ENCODE measurements at regions not wholly inside any gene's neighbourhood (a gene's known extent, or its start where the extent isn't known, plus 50 kb on each side); places are given as distances from the start of the nearest gene placed in this dataset.
A peak's percentile ranks its signal among the peaks of the same experiment; 100 is the strongest.

DNA sequence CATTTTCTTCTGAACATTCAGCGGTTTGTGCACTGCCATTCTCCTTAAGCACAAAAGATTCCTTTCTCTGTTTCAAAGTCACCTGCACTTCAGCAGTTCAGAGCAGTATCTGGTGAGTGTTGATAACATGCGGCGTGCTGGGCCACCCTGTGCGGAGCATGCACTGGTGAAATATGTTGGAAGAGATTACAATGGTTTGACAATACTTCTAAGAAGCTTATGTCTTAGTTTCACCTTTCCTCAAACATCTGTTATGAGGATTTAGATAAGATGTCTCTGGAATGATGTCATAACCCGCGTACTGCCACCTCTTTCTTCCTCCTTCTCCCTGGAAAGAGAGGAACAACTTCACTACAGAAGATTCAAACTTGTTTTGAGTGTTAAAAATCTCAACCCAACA is 650.3 kb downstream of the AJAP1 start:
- DNase-seq (ENCODE audit: low read depth in 1 of 2, low spot score in 1 of 2): no peak

DNA sequence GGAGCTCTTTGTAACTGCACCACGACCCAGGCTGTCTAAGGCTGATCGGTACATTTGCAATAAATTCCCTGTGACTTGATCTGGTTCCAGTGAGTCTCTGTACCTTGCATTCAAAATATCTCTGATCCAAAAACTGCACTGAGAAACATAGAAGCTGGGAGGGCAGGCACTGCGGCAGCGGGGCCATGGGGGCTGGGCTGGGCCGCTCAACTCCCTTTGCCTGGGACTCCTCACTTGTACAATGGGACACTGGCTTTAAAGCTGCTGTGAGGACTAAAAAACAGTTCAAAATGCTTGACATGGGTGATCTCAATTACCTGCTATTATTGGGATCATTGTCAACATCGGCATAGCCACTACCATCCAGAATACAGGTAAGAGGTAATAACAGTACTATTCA is 644.0 kb downstream of the AJAP1 start:
- no peak for DNase-seq (ENCODE audit: low read depth in 1 of 2, low spot score in 1 of 2)

DNA sequence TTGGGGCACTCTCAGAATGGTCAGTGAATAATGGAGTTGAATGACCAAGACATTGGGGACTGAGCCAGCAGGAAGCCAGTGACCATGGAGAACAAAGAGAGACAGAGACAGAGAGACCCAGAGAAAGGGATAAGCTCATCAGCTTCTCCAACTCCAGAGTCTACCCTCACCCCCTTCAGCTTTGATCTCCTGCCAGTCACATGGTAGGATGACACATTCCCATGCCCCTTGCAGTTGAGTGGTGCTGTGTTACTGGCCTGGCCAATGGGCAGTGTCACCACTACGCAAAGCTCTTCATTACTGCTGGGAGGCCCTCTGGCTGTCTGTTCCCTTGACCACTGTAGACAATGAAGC is 643.5 kb downstream of the AJAP1 start:
- no peak for DNase-seq (ENCODE audit: low read depth in 1 of 2, low spot score in 1 of 2)

DNA sequence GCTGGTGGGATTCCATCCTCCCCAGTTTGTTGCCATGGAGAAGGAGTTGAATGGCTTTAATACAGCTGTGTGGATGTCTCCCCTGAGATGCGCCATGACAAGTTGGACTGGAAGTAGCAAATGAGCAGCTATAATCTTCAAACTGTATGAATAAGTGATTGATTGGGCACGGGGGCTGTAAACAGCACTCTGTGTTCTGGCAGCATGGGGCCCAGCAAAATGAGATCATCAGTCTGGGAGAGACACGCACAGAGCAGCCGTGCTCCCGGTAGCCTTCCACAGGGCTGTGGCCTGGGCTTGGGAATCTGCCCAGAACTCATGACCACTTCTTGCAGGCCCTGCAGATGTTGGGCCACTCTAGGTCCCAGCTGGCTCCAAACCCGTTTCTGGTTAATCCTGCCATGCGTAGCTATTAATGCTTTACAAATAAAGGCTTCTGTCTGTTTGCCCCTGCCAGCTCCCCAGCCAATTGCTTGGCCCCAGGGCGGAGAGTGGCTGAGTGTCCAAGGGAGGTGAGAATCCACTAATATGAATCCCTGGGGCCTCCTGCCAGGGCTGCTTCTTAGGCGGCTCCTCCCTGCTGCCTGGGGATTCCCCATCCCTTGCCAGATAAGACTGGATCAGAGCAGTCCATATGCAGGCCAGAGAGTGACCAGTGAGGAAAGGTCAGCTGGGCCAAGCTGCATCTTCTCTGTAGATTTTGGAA is 642.9 kb downstream of the AJAP1 start:
- no peak for DNase-seq (ENCODE audit: low read depth in 1 of 2, low spot score in 1 of 2)

DNA sequence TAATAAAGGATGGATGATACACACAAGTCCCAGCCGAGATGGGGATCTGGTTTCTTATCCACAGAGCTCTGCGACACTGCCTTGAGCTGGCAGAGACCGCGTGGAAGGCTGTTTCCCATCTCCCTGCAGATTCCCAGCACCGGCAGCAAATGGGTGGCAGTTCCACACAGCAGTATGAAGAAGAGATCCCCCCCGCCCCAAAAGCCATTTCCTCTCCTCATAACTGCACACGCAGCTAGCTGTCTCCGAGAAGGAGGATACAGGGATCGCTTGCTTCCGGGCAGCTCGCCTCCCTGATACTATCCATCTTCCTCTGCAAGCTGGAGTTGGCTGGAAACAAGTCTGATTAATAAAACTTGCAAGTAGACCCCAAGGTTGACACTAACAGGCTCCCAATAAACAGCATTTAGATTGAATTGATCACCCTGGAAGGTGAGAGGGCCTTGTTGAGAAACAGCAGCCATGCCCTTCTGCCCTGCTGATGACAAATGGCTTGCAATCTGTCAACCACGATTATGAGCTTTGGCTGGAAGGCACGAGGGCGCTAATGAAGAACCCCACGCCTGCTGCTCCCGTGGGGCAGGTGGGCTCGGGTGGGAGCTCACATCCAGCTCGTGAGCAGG is 642.3 kb downstream of the AJAP1 start:
- DNase-seq (ENCODE audit: low read depth in 1 of 2, low spot score in 1 of 2): no peak

DNA sequence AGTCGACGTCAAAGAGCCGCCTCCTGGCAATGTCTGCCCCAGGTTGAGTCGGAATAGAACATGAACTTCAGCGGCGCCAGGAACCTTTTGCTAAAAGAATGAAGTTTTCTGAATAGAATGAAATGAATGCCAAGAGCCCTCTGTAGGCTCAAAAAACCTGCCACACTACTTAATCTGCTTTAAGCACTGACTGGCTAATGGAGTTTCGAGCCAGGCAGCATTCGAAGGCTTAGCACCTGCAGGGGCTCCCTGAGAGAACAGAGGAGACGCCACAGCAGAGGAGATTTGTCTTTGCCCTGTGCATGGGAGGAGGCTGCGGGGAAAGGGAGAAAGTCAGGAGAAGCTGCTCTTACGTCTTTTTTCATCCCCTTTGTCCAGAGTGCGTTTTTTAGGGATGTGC is 641.7 kb downstream of the AJAP1 start:
- no peak for DNase-seq (ENCODE audit: low read depth in 1 of 2, low spot score in 1 of 2)

DNA sequence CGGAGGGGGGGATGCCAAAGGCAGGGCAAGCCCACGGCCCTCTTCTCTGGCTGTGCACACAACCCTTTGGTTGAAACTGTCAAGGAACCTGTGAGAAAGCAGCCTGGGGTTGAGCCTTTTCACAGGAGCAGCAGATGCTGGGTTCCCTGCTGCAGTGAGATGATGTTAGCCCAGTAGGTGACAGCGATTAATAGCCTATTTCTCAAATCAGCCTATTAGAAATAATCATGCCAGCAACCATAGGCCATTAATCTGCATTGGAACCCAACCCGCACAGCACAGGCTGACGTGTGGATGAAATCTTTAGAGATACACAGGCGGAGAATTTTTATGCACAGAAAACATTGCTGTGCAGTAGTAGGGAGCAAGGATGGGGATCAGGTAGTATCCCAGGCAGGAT is 637.5 kb downstream of the AJAP1 start:
- no peak for DNase-seq (ENCODE audit: low read depth in 1 of 2, low spot score in 1 of 2)

DNA sequence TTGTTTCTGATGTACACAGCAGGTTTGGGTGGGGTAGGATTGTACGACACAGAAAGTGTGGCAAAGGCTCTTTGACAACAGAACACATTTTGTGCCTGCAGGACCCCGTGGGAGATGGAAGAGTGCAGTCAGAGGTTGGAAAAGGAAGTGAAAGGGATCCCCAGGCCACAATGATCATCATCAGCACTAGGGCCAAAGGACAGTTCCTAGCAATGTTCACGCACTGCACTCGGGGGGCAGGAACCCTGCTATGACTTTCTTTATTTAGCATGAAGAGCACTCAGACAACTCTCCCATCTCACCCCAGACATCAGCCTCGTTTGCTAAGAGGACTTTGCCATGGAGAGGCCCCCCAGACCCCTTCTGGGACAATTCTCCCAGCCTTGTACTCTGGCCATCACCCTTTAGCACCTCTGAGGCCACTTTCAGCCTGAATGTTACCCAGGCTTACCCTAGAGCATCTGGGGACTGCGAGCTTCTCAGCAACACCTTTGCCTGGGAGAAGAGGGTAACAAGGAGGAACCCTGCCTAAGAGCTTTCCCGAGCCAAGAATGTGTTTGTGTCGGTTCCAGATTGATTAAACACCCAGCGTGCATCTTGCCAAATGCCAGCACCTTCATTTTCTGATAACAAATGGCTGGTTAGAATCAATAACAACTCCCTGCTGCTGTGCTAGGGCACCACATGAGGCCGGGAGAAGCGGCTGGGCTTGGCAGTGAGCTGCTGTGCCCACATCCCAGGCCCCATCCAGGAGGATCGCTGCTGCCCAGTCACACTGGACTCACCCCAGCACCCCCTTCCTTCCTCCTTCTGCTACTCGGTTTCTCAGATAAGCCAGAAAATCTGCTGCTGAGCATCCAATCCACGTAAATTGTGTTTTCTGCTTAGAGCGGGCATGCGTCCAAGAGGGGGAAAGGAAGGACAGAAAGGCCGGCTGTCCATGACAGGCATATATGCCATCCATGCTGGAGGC is 633.1 kb downstream of the AJAP1 start:
- no peak for DNase-seq (ENCODE audit: low read depth in 1 of 2, low spot score in 1 of 2)

DNA sequence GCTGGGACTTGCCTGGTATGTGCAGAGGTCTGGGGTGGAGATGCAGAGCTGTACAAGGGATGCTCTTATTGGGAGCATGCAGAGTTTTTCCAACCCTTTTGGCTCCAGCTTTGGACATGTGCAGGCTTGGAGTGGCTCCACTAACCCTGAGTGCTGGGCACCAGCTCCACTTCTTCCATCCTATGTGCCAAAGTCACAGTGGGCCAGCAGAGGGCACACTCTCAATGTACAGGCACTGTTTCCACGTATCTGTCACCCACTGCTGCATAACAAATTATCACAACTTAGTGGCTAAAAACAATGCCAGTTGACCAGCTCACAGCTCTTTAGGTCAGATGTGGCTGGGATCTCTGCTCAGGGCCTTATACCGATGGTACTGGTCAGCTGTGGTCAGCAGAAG is 631.8 kb downstream of the AJAP1 start:
- DNase-seq (ENCODE audit: low read depth in 1 of 2, low spot score in 1 of 2): peak in 1 of 2 donors; percentile 8

DNA sequence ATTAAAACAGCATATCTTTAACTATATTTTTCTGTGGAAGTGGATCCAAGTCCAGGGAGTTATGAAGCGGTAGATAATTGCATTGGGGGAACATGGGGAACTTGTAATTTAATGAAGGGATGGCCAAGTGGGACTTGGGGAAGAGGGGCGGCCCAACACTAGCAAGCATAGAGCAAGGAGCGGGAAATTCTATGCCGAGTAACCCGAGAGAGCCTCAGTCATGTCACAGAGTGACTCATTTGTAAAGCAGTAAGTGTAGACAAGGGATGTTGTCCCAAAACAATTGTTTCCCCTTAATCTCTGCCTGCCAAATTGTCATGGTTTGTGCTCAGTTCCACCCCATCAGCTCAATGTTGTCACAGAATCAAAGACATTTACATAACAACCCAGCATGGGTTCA is 620.1 kb downstream of the AJAP1 start:
- DNase-seq (ENCODE audit: low read depth in 1 of 2, low spot score in 1 of 2): no peak

DNA sequence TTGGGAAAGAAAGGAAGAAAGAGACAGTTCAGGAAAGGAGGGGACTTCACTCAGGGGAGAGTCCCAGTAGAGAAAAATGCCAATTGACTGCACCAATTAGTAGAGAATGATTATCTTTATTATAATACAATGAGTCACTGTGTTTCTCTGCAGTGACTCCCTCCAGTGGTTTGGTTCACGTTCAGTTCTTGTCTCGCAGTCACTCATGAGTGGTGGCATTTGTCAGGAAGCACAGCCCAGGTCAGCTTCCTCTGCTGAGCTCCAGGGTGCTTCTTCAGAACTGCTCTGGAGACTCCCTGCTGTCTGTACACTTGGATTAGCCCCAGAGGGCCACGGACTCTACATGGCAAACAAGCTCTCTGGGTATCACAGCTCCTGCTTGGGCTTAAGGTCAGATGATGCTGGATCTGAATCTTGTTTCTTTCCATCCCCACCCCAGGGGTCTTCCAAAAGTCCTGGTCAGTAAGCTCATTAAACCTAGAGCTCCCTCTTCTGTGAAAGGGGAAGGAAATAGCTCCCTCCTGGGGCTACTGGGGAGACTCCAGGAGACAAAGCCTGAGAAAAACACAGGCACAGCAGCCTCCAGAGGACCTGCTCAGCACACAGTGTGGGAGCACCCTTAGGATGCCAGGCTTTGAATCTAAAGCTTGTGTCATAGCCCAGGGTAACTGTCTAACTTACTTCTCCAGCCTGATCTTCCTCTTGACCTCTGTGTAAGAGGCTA is 619.0 kb downstream of the AJAP1 start:
- DNase-seq (ENCODE audit: low read depth in 1 of 2, low spot score in 1 of 2): no peak

DNA sequence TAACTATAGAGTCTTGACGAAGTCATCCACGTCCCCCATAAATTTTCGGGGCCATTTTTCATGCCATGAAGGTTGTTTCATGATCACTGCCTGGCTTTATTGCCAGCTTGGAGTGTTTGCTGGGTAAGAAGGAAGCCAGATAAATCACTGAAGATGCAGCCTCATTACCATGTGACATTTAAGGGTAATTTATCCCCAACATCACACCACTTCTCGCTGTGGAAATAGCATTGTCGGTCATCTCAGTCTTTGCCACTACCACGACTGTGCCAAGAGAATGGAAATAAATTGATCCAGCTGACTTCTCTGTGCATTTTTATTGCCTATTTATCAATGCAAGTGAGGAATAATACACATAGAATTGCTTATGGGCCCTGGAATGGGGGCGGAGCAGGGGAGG is 617.9 kb downstream of the AJAP1 start:
- DNase-seq (ENCODE audit: low read depth in 1 of 2, low spot score in 1 of 2): no peak

DNA sequence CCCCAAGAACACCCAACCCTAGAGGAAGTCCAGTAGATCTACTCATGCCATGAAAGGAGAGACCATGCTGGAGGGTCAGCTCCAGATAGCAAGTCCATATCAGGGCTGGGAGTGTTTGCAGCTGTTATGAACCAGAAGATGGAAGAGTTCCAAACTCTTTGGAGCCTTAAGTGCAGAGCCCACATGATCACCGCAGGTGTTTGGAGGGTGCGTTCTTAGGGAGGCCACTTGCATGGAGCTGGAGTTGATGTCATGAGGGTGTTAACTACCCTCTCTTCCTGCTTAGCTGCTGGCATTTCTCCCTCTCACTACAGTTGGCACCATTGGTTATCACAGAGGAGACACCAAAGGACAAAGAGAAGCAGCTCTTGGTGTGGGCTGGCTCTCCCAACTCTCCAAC is 616.9 kb downstream of the AJAP1 start:
- DNase-seq (ENCODE audit: low read depth in 1 of 2, low spot score in 1 of 2): no peak

DNA sequence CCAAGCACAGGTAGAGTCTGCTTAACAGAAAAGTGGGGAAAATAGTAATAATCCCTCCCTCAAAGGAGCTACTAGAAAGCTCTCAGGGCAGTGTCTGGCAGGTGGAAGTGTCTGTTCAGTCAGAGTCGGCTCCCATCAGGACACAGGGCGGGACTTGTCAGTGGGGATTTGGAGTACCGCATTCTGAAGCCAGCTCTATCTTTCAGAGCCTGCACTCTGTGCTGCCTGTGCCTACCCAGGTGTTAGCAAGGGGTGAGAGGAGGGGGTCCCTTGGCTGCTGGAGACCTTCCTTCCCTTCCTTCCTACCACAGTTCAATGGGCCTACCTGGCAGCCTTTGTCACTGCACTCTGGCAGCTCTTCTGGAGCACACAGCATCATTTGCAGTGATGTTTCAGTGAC is 615.5 kb downstream of the AJAP1 start:
- no peak for DNase-seq (ENCODE audit: low read depth in 1 of 2, low spot score in 1 of 2)

DNA sequence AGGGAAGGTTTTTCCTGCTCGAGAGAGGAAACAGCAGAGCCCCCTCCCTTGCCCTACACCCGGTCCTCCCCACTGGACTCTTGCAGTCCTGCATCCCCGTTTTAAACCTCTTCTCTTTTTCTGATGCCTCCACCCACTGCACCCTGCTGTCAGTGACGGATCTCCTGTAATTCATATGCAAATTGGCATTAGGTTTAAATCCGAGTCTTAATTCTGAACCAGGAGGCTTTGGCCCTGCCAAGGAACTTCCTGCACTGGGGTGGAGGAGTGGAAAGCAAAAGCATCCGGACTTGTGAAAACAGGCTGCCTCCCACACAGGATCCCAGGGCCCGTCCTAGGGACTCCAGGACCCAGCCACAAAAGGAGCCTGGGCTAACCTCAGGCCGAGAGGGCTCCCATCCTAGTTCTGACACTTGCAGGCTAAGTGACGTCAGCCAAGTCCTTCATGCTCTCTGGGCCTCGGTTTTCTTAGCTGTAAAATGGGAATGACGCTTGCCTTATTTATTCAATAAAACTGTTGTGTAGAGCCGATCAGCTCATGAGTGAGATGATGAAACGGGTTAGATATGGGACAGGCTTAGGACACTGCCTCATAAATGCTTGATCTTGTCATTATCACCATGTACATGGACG is 613.3 kb downstream of the AJAP1 start:
- no peak for DNase-seq (ENCODE audit: low read depth in 1 of 2, low spot score in 1 of 2)

DNA sequence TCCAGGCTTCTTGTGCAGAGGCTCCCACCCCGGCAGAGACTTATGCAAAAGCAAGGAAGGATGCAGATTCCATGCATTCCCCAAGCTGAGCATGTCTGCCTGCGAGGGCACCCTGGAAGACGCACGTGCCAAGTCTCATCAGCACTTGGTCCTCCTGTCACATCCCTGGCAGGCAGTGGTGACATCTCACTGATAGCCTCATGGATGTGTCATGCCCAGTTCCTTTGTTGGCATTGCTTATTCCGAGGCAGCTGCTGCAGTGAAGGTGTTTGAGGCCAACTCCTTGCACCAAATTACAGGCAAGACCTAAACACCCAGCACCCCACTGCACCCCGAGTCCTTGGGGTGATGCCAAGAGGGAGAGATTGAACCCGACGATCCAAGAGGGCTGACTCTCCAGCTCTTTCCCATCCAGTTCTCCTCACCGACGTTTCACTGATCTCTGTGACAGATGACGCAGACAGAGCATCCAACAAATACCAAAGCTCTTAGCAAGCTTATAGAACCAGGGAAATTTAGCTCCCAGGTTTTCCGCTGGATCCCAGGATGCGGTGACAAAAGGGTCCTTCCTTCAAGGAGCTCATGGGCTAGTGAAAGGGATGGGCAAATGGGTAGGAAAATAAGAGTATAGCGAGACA is 611.1 kb downstream of the AJAP1 start:
- DNase-seq (ENCODE audit: low read depth in 1 of 2, low spot score in 1 of 2): no peak

DNA sequence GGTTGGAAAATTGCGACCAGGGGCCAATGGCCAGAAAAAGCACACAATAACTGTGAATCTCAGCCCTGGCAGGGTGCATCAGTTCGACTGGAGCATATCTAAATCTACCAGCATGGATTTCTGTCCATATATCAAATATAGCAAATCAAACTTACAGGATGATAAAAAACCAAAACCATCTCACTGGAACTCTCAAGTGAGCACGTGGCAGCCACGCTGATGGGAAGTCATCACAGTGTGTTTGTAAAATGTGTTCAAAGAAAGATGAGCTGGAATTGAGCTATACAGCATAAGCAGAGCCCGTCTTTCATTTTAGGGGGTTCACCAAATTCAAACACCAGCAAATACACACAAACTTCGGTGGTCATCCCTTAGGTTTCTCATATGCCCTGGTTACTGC is 610.1 kb downstream of the AJAP1 start:
- DNase-seq (ENCODE audit: low read depth in 1 of 2, low spot score in 1 of 2): no peak

DNA sequence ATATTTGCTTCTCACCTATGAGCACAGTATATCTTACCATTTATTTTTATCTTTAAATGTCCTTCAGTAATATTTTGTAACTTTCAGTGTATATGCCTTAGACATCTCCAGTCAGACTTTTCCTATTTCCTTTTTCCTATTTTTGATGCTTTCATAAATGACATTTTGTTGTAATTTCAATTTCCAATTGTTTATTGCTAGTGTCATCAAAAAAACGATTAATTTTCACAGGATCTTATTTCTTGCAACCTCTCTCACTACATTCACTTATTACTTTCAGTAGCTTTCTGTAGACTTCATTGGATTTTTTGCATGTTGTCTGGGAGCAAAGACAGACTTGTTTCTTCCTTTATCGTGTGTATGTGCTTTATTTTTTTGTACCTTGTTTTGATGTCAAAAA is 602.4 kb downstream of the AJAP1 start:
- no peak for DNase-seq (ENCODE audit: low read depth in 1 of 2, low spot score in 1 of 2)

DNA sequence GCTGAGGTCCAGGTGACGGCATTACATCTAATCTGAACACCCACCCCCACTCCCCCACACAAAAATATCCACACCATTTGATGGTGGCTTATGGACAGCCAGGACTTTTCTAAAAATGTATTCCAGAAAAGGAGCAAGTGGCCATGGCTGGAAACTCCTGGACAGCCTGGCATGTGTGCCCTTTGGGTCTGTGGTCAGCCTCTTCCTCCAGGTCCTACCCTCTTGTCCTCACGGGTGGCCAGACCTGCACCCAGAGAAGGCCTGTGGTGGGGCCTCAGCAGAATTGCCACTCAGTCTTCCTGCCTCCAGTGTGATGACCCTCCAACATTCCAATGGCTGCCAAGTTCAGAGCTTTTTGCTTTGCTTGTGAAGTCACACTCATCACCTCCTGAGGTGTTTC is 600.6 kb downstream of the AJAP1 start:
- no peak for DNase-seq (ENCODE audit: low read depth in 1 of 2, low spot score in 1 of 2)

DNA sequence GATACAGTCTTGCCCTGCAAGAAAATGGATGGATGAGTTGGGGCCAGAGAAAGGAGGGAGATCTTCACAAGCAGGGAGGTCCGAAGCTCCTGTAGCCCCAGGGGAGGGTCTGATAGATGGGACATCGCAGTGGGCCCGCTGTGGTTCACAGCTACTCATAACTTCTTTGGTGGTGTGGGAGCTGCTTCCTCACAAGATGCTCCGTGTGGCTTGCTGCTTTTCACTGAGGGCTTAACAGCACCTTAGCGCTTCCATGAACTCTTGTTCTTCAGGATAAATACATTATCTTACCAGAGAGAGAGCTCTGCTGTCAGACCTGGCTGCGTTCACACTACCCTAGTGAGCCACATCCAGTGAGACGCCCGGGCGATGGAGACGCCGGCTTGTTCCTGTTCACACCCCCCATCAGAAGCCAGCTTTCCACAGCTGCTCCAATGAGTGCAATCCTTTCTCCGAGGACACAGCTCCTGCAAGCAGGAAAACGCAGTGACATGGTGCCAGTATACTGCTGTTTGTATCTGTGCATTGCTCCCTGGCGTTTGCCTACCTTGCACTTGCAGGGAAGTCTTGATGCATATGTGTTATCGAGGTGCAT is 599.8 kb downstream of the AJAP1 start:
- DNase-seq (ENCODE audit: low read depth in 1 of 2, low spot score in 1 of 2): no peak
